ENCODE measurements at regions not wholly inside any gene's neighbourhood (a gene's known extent, or its start where the extent isn't known, plus 50 kb on each side); places are given as distances from the start of the nearest gene placed in this dataset.

DNA sequence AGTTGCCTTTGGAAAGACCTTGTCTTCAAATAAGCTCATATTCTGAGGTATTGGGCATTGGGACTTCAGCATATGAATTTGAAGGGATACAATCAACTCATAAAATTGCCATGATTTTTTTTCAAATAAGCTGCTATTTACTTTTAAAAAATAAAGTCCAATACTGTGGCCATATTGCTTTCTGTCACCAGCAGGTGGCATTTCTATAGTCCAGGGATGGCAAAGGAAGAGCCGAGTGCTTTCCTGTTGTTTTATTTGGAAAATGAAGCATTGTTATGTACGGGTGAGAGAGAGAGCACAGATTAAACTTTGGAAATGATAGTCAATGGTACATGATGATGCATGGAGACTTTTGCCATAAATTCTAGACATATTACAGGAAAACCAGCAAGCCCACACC is 104.1 kb upstream of the DPP6 start:
- H3K27ac ChIP-seq (ENCODE audit: extremely low read depth, low read depth, low read length): no peak overlapping the region
- no peaks in the 10 kb centered on the region for H3K4me1 ChIP-seq (ENCODE audit: control insufficient read depth, insufficient read depth, low read length)
- H3K4me3 ChIP-seq (ENCODE audit: low read depth, low read length): no peak overlapping the region
- TF ChIP-seq MEIS1 (CRISPR knock-in tag; IDR thresholded peaks at IDR 0.05; ENCODE audit: borderline replicate concordance) (no peak), ZNF549 (tag by site-specific recombination; IDR thresholded peaks at IDR 0.05) (no peak), ZNF2 (tag by site-specific recombination; IDR thresholded peaks at IDR 0.05) (no peak), ZNF214 (tag by site-specific recombination; IDR thresholded peaks at IDR 0.05; ENCODE audit: borderline replicate concordance) (no peak), EGR2 (tag by site-specific recombination; IDR thresholded peaks at IDR 0.05; ENCODE audit: low read depth) (no peak), ZNF37A (tag by site-specific recombination; IDR thresholded peaks at IDR 0.05) (no peak), ZNF169 (tag by site-specific recombination; IDR thresholded peaks at IDR 0.05) (no peak), BCL11A (tag by site-specific recombination; IDR thresholded peaks at IDR 0.05; ENCODE audit: low read depth) (no peak), GLIS2 (tag by site-specific recombination; IDR thresholded peaks at IDR 0.05) (no peak), ZNF76 (tag by site-specific recombination; IDR thresholded peaks at IDR 0.05; ENCODE audit: borderline replicate concordance, low read depth) (no peak), ZNF16 (tag by site-specific recombination; IDR thresholded peaks at IDR 0.05; ENCODE audit: low read depth) (no peak), ZNF654 (tag by site-specific recombination; IDR thresholded peaks at IDR 0.05; ENCODE audit: low read depth) (no peak), ZNF302 (tag by site-specific recombination; IDR thresholded peaks at IDR 0.05; ENCODE audit: low read depth) (no peak), ZNF133 (tag by site-specific recombination; IDR thresholded peaks at IDR 0.05) (no peak), ZNF239 (tag by site-specific recombination; IDR thresholded peaks at IDR 0.05) (no peak), KLF16 (tag by site-specific recombination; IDR thresholded peaks at IDR 0.05) (no peak)
- TF ChIP-seq, protein P1, sequence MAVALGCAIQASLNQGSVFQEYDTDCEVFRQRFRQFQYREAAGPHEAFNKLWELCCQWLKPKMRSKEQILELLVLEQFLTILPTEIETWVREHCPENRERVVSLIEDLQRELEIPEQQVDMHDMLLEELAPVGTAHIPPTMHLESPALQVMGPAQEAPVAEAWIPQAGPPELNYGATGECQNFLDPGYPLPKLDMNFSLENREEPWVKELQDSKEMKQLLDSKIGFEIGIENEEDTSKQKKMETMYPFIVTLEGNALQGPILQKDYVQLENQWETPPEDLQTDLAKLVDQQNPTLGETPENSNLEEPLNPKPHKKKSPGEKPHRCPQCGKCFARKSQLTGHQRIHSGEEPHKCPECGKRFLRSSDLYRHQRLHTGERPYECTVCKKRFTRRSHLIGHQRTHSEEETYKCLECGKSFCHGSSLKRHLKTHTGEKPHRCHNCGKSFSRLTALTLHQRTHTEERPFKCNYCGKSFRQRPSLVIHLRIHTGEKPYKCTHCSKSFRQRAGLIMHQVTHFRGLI (tag by site-specific recombination; IDR thresholded peaks at IDR 0.05): no peak
- no peaks in the 10 kb centered on the region for H3K36me3 ChIP-seq (ENCODE audit: control insufficient read depth in 2 of 2, insufficient read depth in 1 of 2, low read length in 2 of 2)
- CTCF ChIA-PET: no interaction called here
- POLR2A ChIA-PET: no interaction called here
- no peaks in the 10 kb centered on the region for H3K9me3 ChIP-seq (ENCODE audit: control insufficient read depth, insufficient read depth, low read depth, low read length)

DNA sequence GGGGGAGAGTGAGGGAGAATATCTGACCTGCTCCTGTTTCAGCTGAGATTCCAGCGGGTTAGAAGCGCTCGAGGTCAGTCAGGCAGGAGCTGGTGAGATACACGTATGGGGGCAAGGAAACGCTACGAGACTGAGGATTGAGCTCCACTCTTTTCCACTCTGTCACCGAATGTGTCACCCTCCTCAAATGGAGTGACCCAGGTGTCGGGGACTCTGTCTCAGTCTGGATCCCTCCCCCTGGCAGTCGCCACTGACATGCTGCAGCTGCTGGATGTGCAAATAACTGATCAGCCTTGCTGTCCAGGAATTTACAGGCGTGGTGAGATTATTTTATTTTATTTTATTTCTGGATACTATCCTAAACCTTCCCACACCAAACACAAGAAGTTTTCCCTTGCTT is 100.9 kb upstream of the DPP6 start:
- ChIA-PET CTCF (no interaction called here), POLR2A (no interaction called here)

More for the DNA sequence above, 100.9 kb upstream of the DPP6 start:
- H3K36me3 ChIP-seq (ENCODE audit: control insufficient read depth in 2 of 2, insufficient read depth in 1 of 2, low read length in 2 of 2): no peaks in the 10 kb centered on the region
- H3K27ac ChIP-seq (ENCODE audit: extremely low read depth, low read depth, low read length): no peak overlapping the region
- H3K4me1 ChIP-seq (ENCODE audit: control insufficient read depth, insufficient read depth, low read length): no peaks in the 10 kb centered on the region
- no peak overlapping the region for H3K4me3 ChIP-seq (ENCODE audit: low read depth, low read length)
- TF ChIP-seq, protein P2, sequence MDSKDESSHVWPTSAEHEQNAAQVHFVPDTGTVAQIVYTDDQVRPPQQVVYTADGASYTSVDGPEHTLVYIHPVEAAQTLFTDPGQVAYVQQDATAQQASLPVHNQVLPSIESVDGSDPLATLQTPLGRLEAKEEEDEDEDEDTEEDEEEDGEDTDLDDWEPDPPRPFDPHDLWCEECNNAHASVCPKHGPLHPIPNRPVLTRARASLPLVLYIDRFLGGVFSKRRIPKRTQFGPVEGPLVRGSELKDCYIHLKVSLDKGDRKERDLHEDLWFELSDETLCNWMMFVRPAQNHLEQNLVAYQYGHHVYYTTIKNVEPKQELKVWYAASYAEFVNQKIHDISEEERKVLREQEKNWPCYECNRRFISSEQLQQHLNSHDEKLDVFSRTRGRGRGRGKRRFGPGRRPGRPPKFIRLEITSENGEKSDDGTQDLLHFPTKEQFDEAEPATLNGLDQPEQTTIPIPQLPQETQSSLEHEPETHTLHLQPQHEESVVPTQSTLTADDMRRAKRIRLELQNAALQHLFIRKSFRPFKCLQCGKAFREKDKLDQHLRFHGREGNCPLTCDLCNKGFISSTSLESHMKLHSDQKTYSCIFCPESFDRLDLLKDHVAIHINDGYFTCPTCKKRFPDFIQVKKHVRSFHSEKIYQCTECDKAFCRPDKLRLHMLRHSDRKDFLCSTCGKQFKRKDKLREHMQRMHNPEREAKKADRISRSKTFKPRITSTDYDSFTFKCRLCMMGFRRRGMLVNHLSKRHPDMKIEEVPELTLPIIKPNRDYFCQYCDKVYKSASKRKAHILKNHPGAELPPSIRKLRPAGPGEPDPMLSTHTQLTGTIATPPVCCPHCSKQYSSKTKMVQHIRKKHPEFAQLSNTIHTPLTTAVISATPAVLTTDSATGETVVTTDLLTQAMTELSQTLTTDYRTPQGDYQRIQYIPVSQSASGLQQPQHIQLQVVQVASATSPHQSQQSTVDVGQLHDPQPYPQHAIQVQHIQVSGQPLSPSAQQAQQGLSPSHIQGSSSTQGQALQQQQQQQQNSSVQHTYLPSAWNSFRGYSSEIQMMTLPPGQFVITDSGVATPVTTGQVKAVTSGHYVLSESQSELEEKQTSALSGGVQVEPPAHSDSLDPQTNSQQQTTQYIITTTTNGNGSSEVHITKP (tag by site-specific recombination; IDR thresholded peaks at IDR 0.05): peak; percentile 30; the same call in 1 of the 2 replicates
- TF ChIP-seq ZNF585B (tag by site-specific recombination; IDR thresholded peaks at IDR 0.05): no peak
- no peaks in the 10 kb centered on the region for H3K9me3 ChIP-seq (ENCODE audit: control insufficient read depth, insufficient read depth, low read depth, low read length)
